ENCODE measurements at regions not wholly inside any gene's neighbourhood (a gene's known extent, or its start where the extent isn't known, plus 50 kb on each side); places are given as distances from the start of the nearest gene placed in this dataset.
A peak's percentile ranks its signal among the peaks of the same experiment; 100 is the strongest.

DNA sequence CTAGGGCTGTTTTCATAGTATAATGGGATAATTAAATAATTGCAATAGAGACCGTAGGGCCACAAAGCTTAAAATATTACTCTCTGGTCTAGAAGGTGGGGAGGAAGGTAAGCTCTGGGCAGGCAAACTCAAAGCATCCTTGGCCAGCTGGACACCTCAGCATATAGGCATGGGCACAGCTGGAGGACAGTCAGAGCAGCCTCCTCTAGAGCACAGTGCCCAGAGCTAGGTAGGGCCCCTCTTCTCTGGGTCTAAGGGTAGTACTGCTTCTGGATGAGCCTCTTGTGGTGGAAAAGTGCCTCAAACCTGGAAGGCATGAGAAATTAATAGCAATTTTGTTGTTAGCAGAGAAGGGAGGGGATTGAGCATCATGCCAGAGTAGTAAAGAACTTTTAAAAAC, 116.9 kb upstream of the FOXN2 start (continued):
- TF ChIP-seq, protein P1, sequence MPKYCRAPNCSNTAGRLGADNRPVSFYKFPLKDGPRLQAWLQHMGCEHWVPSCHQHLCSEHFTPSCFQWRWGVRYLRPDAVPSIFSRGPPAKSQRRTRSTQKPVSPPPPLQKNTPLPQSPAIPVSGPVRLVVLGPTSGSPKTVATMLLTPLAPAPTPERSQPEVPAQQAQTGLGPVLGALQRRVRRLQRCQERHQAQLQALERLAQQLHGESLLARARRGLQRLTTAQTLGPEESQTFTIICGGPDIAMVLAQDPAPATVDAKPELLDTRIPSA (CRISPR knock-in tag; IDR thresholded peaks at IDR 0.05; ENCODE audit: borderline replicate concordance) = no peak

DNA sequence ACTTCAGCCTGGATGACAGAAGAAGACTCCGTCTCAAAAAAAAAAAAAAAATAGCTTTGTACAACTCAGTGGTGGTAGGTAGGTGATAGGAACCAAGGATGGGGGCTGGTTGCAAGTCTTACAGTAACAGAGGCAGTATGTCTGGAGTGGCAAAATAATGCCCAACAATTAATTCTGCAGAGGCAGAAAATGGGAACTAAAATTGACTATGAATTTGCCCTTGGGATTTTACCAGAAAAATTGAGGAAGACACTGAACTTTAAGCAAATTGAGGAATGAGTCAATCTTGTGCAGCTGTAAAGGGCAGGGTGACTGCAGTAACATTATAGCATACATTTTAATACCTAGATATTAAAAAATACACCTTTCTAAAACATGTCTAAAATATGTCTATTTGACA, 116.1 kb upstream of the FOXN2 start:
- H3K4me3 ChIP-seq (replicated peaks in 1 of 3; ENCODE audit: insufficient read depth in 1 of 3, low read depth in 2 of 3, low read length in 3 of 3) = no peak overlapping the region
- H3K4me1 ChIP-seq (ENCODE audit: insufficient read depth, low read length) = peaks cover 26% of the 10 kb centered on the region
- no peak for ATAC-seq
- no peaks in the 10 kb centered on the region for H3K79me2 ChIP-seq (ENCODE audit: insufficient read depth, low read length)
- BruUV-seq (replicated peaks) = no TSS peak
- CTCF ChIA-PET (ENCODE audit: low intra/inter-chr PET ratio, low total read pairs) = no interaction called here
- no peak overlapping the region for H2AFZ ChIP-seq (ENCODE audit: low read length)
- no peak overlapping the region for H3K27ac ChIP-seq (ENCODE audit: extremely low read length, insufficient read depth, low read length)
- H3K9me3 ChIP-seq (ENCODE audit: low read length) = no peaks in the 10 kb centered on the region
- in situ Hi-C loops (cut with HindIII; ENCODE audit: extremely low pct_ligation_motif_present, low pct_unique_long_range_greater_than_20kb) (no loop called here), intact Hi-C loops (cut with micrococcal nuclease; ENCODE audit: unreplicated experiment) (no loop called here)
- no peak overlapping the region for H3K4me2 ChIP-seq (ENCODE audit: low read depth, low read length)
- WGBS (ENCODE audit: low lambda C conversion rate) = 59% methylated on average over 1 of the region's 1 CpG
- H3K36me3 ChIP-seq (replicated peaks in 1 of 2; ENCODE audit: control insufficient read depth in 1 of 2, insufficient read depth in 2 of 2, low read length in 2 of 2) = no peaks in the 10 kb centered on the region
- POLR2A ChIA-PET = no interaction called here
- DNase-seq (ENCODE audit: low spot score) = no peak
- TF ChIP-seq ZNF496 (CRISPR knock-in tag; IDR thresholded peaks at IDR 0.05; ENCODE audit: insufficient replicate concordance) (no peak), NR3C1 (CRISPR knock-in tag; IDR thresholded peaks at IDR 0.05) (no peak), KDM5A (IDR thresholded peaks at IDR 0.05; ENCODE audit: borderline replicate concordance, low read length) (no peak), PAF1 (CRISPR knock-in tag; IDR thresholded peaks at IDR 0.05) (no peak)
- H3K9ac ChIP-seq (ENCODE audit: insufficient read depth, low read depth, low read length) = no peak overlapping the region
- H4K20me1 ChIP-seq (ENCODE audit: insufficient read depth, low read length) = no peaks in the 10 kb centered on the region
- FAIRE-seq = no peak
- peaks cover 0 to 28% of the 10 kb centered on the region in 2 experiments; a peak in 3 of 5 replicates for H3K27me3 ChIP-seq (ENCODE audit: control insufficient read depth in 1 of 2, insufficient read depth in 2 of 2, low read length in 2 of 2)

DNA sequence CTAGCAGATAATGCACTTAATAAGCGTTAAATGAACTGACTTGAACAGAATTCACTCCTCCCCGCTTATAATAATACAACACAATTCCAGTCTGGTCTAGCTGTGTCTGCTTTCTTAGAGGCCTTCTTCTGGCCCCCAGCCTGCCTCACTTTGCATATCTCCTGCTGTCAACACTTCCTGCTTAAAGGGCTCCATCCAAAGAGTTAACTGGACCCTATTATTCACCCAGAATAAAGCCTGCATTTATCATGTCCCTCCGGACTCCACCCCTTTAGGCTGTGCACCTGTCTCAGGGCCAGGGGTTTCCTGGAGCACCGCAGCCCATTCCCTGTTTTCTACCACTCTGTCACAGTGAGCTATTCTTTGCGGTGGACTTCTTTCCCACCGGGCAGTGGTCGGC, 115.4 kb upstream of the FOXN2 start:
- no peaks in the 10 kb centered on the region for H3K79me2 ChIP-seq (ENCODE audit: insufficient read depth, low read length)
- H3K36me3 ChIP-seq (replicated peaks in 1 of 2; ENCODE audit: control insufficient read depth in 1 of 2, insufficient read depth in 2 of 2, low read length in 2 of 2) = no peaks in the 10 kb centered on the region
- no peak for DNase-seq (ENCODE audit: low spot score)
- WGBS (ENCODE audit: low lambda C conversion rate) = 64% methylated on average over 7 of the region's 7 CpGs
- no peaks in the 10 kb centered on the region for H4K20me1 ChIP-seq (ENCODE audit: insufficient read depth, low read length)
- in situ Hi-C loops (cut with HindIII; ENCODE audit: extremely low pct_ligation_motif_present, low pct_unique_long_range_greater_than_20kb) (no loop called here), intact Hi-C loops (cut with micrococcal nuclease; ENCODE audit: unreplicated experiment) (no loop called here)
- CTCF ChIA-PET (ENCODE audit: low intra/inter-chr PET ratio, low total read pairs) = no interaction called here
- no peak overlapping the region for H3K9ac ChIP-seq (ENCODE audit: insufficient read depth, low read depth, low read length)
- H3K27ac ChIP-seq (ENCODE audit: extremely low read length, insufficient read depth, low read length) = no peak overlapping the region
- H3K4me3 ChIP-seq (replicated peaks in 1 of 3; ENCODE audit: insufficient read depth in 1 of 3, low read depth in 2 of 3, low read length in 3 of 3) = no peak overlapping the region
- peaks cover 33% of the 10 kb centered on the region for H3K4me1 ChIP-seq (ENCODE audit: insufficient read depth, low read length)
- H3K27me3 ChIP-seq (ENCODE audit: control insufficient read depth in 1 of 2, insufficient read depth in 2 of 2, low read length in 2 of 2) = peaks cover 0 to 26% of the 10 kb centered on the region in 2 experiments; a peak in 3 of 5 replicates
- peak overlapping the region; percentile 3 for H2AFZ ChIP-seq (ENCODE audit: low read length)
- FAIRE-seq = no peak
- POLR2A ChIA-PET = no interaction called here
- no peak for ATAC-seq
- no peaks in the 10 kb centered on the region for H3K9me3 ChIP-seq (ENCODE audit: low read length)
- no peak overlapping the region for H3K4me2 ChIP-seq (ENCODE audit: low read depth, low read length)
- BruUV-seq (replicated peaks) = no TSS peak
- TF ChIP-seq KDM1A (CRISPR knock-in tag; IDR thresholded peaks at IDR 0.05) = no peak
- 0 out of 2 replicates have a peak, but pooled peaks have one; percentile 31 for TF ChIP-seq ZNF652 (CRISPR knock-in tag; IDR thresholded peaks at IDR 0.05; ENCODE audit: borderline replicate concordance, low read depth)
- no peak for TF ChIP-seq ZNF468 (CRISPR knock-in tag; IDR thresholded peaks at IDR 0.05)
- TF ChIP-seq CREBL2 (CRISPR knock-in tag; IDR thresholded peaks at IDR 0.05; ENCODE audit: borderline replicate concordance) = no peak
